Fibroblast of mammary gland (primary cell): ENCODE measurements at regions not wholly inside any gene's neighbourhood (a gene's known extent, or its start where the extent isn't known, plus 50 kb on each side); places are given as distances from the start of the nearest gene placed in this dataset.

Experiments
- DNase-seq: peaks from one replicate; pipeline ENCODE4 v3.0.0-alpha.2; 2010; ENCODE audit warnings: low read depth
- H3K4me3 ChIP-seq: 2 replicates; pipeline ENCODE4 v1.5.1; 2011; ENCODE audit warnings: low read depth, mild to moderate bottlenecking, low read length, moderate library complexity; ENCODE audit not compliant: control insufficient read depth
- CTCF ChIP-seq: conservative IDR thresholded peaks from 2 replicates; pipeline ENCODE4 v1.5.1; 2011; ENCODE audit warnings: low read depth, low read length, inconsistent platforms; ENCODE audit not compliant: control insufficient read depth, insufficient read depth

- peak; percentile 31 for TF ChIP-seq CTCF
- H3K4me3 ChIP-seq = no peak overlapping the region
- peak; percentile 55 for DNase-seq
These were observed 58.9 kb upstream of the FBXO33 start for GRCh38 chr14:39491134-39491571.

GRCh38 chr14:39488600-39488999, 56.4 kb upstream of the FBXO33 start:
- TF ChIP-seq CTCF = no peak
- peak; percentile 7 for DNase-seq
- no peak overlapping the region for H3K4me3 ChIP-seq

- DNase-seq = no peak
- TF ChIP-seq CTCF = no peak
- H3K4me3 ChIP-seq = no peak overlapping the region
These were observed 51.4 kb upstream of the FBXO33 start for GRCh38 chr14:39483682-39484081.
